Spleen (tissue), 11 donors: ENCODE measurements at regions not wholly inside any gene's neighbourhood (a gene's known extent, or its start where the extent isn't known, plus 50 kb on each side); places are given as distances from the start of the nearest gene placed in this dataset.

ENCODE experiments used
- DNase-seq: peaks from one replicate; pipeline ENCODE4 v3.0.0-alpha.2; 2020
- H3K27ac ChIP-seq, 8 donors: fragments of 200-600 bp; sonication (generic) in 7 of 8; 1 replicate in 4 of 8; 2 replicates in 4 of 8; pipeline versions ENCODE4 v1.5.0 to v1.8.0; 2016 to 2021; ENCODE audit warnings: inconsistent platforms in 4 of 8, mild to moderate bottlenecking in 4 of 8, moderate library complexity in 1 of 8
- H3K27me3 ChIP-seq, 7 donors: fragments of 200-600 bp; sonication (generic) in 6 of 7; replicated peaks in 1 of 7; 1 replicate in 4 of 7; 2 replicates in 3 of 7; pipeline versions ENCODE4 v1.5.0 to v1.8.0; 2016 to 2021; ENCODE audit warnings: inconsistent platforms in 3 of 7, mild to moderate bottlenecking in 1 of 7
- H3K36me3 ChIP-seq, 6 donors: fragments of 200-600 bp; sonication (generic) in 5 of 6; 1 replicate in 4 of 6; 2 replicates in 2 of 6; pipeline versions ENCODE4 v1.5.0 to v1.8.0; 2016 to 2021; ENCODE audit warnings: inconsistent platforms in 2 of 6
- H3K4me1 ChIP-seq, 6 donors: fragments of 200-600 bp; sonication (generic) in 5 of 6; 1 replicate in 3 of 6; 2 replicates in 3 of 6; pipeline versions ENCODE4 v1.5.0 to v1.8.0; 2016 to 2021; ENCODE audit warnings: inconsistent platforms in 3 of 6
- H3K4me3 ChIP-seq, 8 donors: fragments of 200-600 bp; sonication (generic) in 7 of 8; 1 replicate in 4 of 8; 2 replicates in 4 of 8; pipeline versions ENCODE4 v1.5.0 to v1.8.0; 2016 to 2021; ENCODE audit warnings: inconsistent platforms in 4 of 8, mild to moderate bottlenecking in 4 of 8, moderate library complexity in 2 of 8
- H3K9me3 ChIP-seq, 8 donors: fragments of 200-600 bp; sonication (generic) in 7 of 8; 1 replicate in 4 of 8; 2 replicates in 4 of 8; pipeline versions ENCODE4 v1.5.0 to v1.8.0; 2016 to 2021; ENCODE audit warnings: inconsistent platforms in 4 of 8
- CTCF ChIP-seq, 11 experiments: fragments of 200-600 bp in 7 of 11; fragments of 450-650 bp in 4 of 11; sonication (generic) in 4 of 11; IDR thresholded peaks in 8 of 11; conservative IDR thresholded peaks in 3 of 11; 1 replicate in 7 of 11; 2 replicates in 4 of 11; pipeline versions ENCODE4 v1.4.0 to v1.8.0; 2016 to 2021; ENCODE audit warnings: antibody characterized with exemption in 11 of 11, inconsistent platforms in 4 of 11, mild to moderate bottlenecking in 1 of 11
- POLR2A ChIP-seq, 3 donors: fragments of 450-650 bp; IDR thresholded peaks; one replicate each; pipeline ENCODE4 v1.5.1; 2017; ENCODE audit warnings: antibody characterized with exemption in 3 of 3, mild to moderate bottlenecking in 1 of 3
- POLR2AphosphoS5 ChIP-seq, 3 donors: sonication (generic); formaldehyde crosslinking; IDR thresholded peaks; one replicate each; pipeline ENCODE4 v1.5.1; 2017; ENCODE audit warnings: antibody characterized with exemption in 3 of 3
- WGBS, 5 donors: extraction: QIAGEN DNeasy Blood & Tissue Kit in 3 of 5; methylation state at CpG; one replicate each; pipeline versions ENCODE4 v1.1.5 to v1.1.7; 2013 to 2018; 5-methylcytosine and 5-hydroxymethylcytosine counted together
- intact Hi-C: fragments of 100-400 bp; cut with DNase I; formaldehyde crosslinking; loops from one replicate; pipeline ENCODE4 v1.15.0; 2023; ENCODE audit warnings: low total_unique reads
- donor health status: healthy with polysubstance abuse.
- donor health status: DM: no; HTN: no; CAD: no; lungs with moderate emphysema.
- donor health status: DM: no; HTN: no; CAD: no.
- donor health status: Bipolar disorder and iron deficiency.
- donor health status: healthy.
- donor health status: DM: no; HTN: no; CAD: no.
- donor health status: DM: yes; HTN: yes; CAD: no.

GRCh38 chr3:22893644-22894325, 309.3 kb upstream of the UBE2E2 start:
- no peak overlapping the region for H3K4me3 ChIP-seq
- DNase-seq: no peak
- no peaks in the 10 kb centered on the region for H3K36me3 ChIP-seq
- intact Hi-C loops: no loop called here
- H3K27ac ChIP-seq: no peak overlapping the region
- WGBS, 5 donors: 46 to 73% (median 67%) methylated on average over 3 of the region's 3 CpGs
- no peaks in the 10 kb centered on the region for H3K4me1 ChIP-seq
- no peaks in the 10 kb centered on the region for H3K9me3 ChIP-seq
- TF ChIP-seq CTCF (IDR thresholded peaks at IDR 0.05 in 8 of 11, conservative IDR thresholded peaks at IDR 0.05 in 3 of 11): no peak
- no peaks in the 10 kb centered on the region for H3K27me3 ChIP-seq

GRCh38 chr3:22894865-22895264, 308.3 kb upstream of the UBE2E2 start:
- WGBS, 5 donors: 84 to 98% (median 89%) methylated on average over 1 of the region's 1 CpG
- no peaks in the 10 kb centered on the region for H3K27me3 ChIP-seq
- no peaks in the 10 kb centered on the region for H3K36me3 ChIP-seq
- DNase-seq: no peak
- no peaks in the 10 kb centered on the region for H3K4me1 ChIP-seq
- intact Hi-C loops: no loop called here
- TF ChIP-seq POLR2A (IDR thresholded peaks at IDR 0.05): no peak
- TF ChIP-seq POLR2AphosphoS5 (IDR thresholded peaks at IDR 0.05): no peak
- no peak for TF ChIP-seq CTCF (IDR thresholded peaks at IDR 0.05 in 8 of 11, conservative IDR thresholded peaks at IDR 0.05 in 3 of 11)
- no peak overlapping the region for H3K4me3 ChIP-seq
- no peak overlapping the region for H3K27ac ChIP-seq
- H3K9me3 ChIP-seq: no peaks in the 10 kb centered on the region

- Histone ChIP-seq H3K27ac (no peak overlapping the region), H3K27me3 (no peaks in the 10 kb centered on the region), H3K4me3 (no peak overlapping the region), H3K36me3 (no peaks in the 10 kb centered on the region), H3K4me1 (no peaks in the 10 kb centered on the region), H3K9me3 (no peaks in the 10 kb centered on the region)
- no peak for DNase-seq
- WGBS, 5 donors: 91 to 94% (median 92%) methylated on average over 3 of the region's 3 CpGs
- TF ChIP-seq POLR2AphosphoS5 (IDR thresholded peaks at IDR 0.05) (no peak), POLR2A (IDR thresholded peaks at IDR 0.05) (no peak), CTCF (IDR thresholded peaks at IDR 0.05 in 8 of 11, conservative IDR thresholded peaks at IDR 0.05 in 3 of 11) (no peak)
- intact Hi-C loops: no loop called here
Measured at GRCh38 chr3:22895671-22896070, 307.5 kb upstream of the UBE2E2 start.

- no peaks in the 10 kb centered on the region for H3K4me1 ChIP-seq
- 43 to 100% (median 98%) methylated on average over 1 of the region's 1 CpG for WGBS, 5 donors
- no peaks in the 10 kb centered on the region for H3K36me3 ChIP-seq
Measured at GRCh38 chr3:22898558-22898957, 304.6 kb upstream of the UBE2E2 start.

More at GRCh38 chr3:22898558-22898957, 304.6 kb upstream of the UBE2E2 start:
- H3K9me3 ChIP-seq: peaks cover 0 to 18% (median 9%) of the 10 kb centered on the region in 8 donors
- no peak overlapping the region for H3K27ac ChIP-seq
- H3K27me3 ChIP-seq: no peaks in the 10 kb centered on the region
- no peak for TF ChIP-seq POLR2AphosphoS5 (IDR thresholded peaks at IDR 0.05)
- no peak for TF ChIP-seq CTCF (IDR thresholded peaks at IDR 0.05 in 8 of 11, conservative IDR thresholded peaks at IDR 0.05 in 3 of 11)
- no peak for DNase-seq
- intact Hi-C loops: no loop called here
- no peak overlapping the region for H3K4me3 ChIP-seq
